Panc1 (cell line): ENCODE measurements at regions not wholly inside any gene's neighbourhood (a gene's known extent, or its start where the extent isn't known, plus 50 kb on each side); places are given as distances from the start of the nearest gene placed in this dataset.

Experiments used
- ATAC-seq: fragments of 200-7000 bp; cut with Tn5 transposase; 2 replicates; pipeline ENCODE4 v1.9.1; 2020; ENCODE audit warnings: mild to moderate bottlenecking, moderate library complexity
- BruUV-seq: library from RNA; stranded (reverse); fragments of 400-500 nt; replicated peaks from 2 replicates; lab custom pipeline; 2021; lab: Mats Ljungman, UMichigan
- CTCF ChIA-PET: fragments of 300-600 bp; sonication (Branson Sonifier 250); formaldehyde crosslinking; loops from one replicate; lab custom pipeline; 2022; ENCODE audit warnings: antibody characterized with exemption; lab: Charles Lee
- POLR2A ChIA-PET: fragments of 300-600 bp; sonication (Branson Sonifier 250); formaldehyde crosslinking; loops from one replicate; lab custom pipeline; 2022; ENCODE audit warnings: antibody characterized with exemption; lab: Charles Lee
- DNase-seq: peaks from one replicate; pipeline ENCODE4 v3.0.0-alpha.2; 2010; ENCODE audit warnings: low read depth, low spot score
- H3K27ac ChIP-seq: 2 replicates; pipeline ENCODE4 v1.5.1; 2011; ENCODE audit warnings: mild to moderate bottlenecking, low read length, inconsistent platforms
- H3K27me3 ChIP-seq: fragments of 200-500 bp; sonication (Bioruptor generic); 2 replicates; pipeline ENCODE4 v1.6.0; 2014; ENCODE audit warnings: low read length, inconsistent platforms; ENCODE audit not compliant: control insufficient read depth, insufficient read depth
- H3K36me3 ChIP-seq: fragments of 200-500 bp; sonication (Bioruptor generic); 2 replicates; pipeline ENCODE4 v1.5.1; 2014; ENCODE audit warnings: inconsistent platforms, mild to moderate bottlenecking, low read length, moderate library complexity; ENCODE audit not compliant: control insufficient read depth, insufficient read depth
- H3K4me1 ChIP-seq: 2 replicates; pipeline ENCODE4 v1.5.1; 2011; ENCODE audit warnings: inconsistent platforms, mild to moderate bottlenecking, low read length, moderate library complexity; ENCODE audit not compliant: control insufficient read depth, insufficient read depth
- H3K4me3 ChIP-seq, 2 experiments: 2 replicates each; pipeline ENCODE4 v1.5.1; 2011 to 2012; ENCODE audit warnings: low read depth in 2 of 2, low read length in 2 of 2, mild to moderate bottlenecking in 2 of 2, inconsistent platforms in 1 of 2, moderate library complexity in 1 of 2
- H3K9me3 ChIP-seq: fragments of 200-500 bp; sonication (Bioruptor generic); 2 replicates; pipeline ENCODE4 v1.5.1; 2014; ENCODE audit warnings: low read depth, mild to moderate bottlenecking, inconsistent platforms, low read length, moderate library complexity; ENCODE audit not compliant: control insufficient read depth, insufficient read depth
- POLR2AphosphoS5 ChIP-seq: IDR thresholded peaks from 2 replicates; pipeline ENCODE4 v1.6.1; 2012; ENCODE audit warnings: mild to moderate bottlenecking, low read depth, low read length, moderate library complexity
- SIN3A ChIP-seq: IDR thresholded peaks from 2 replicates; pipeline ENCODE4 v1.6.1; 2012; ENCODE audit warnings: low read depth, mild to moderate bottlenecking, low read length, moderate library complexity, borderline replicate concordance; ENCODE audit not compliant: insufficient read depth
- TCF7L2 ChIP-seq: IDR thresholded peaks from 2 replicates; pipeline ENCODE4 v1.6.1; 2011; ENCODE audit warnings: mild to moderate bottlenecking, low read depth, low read length, inconsistent platforms
- in situ Hi-C: cut with HindIII; loops from 2 replicates; pipeline ENCODE4 v1.10.0; 2016; ENCODE audit warnings: low sequenced_read_pairs, low pct_unique_long_range_greater_than_20kb
- intact Hi-C: fragments of 100-400 bp; cut with micrococcal nuclease; formaldehyde crosslinking; loops from one replicate; pipeline ENCODE4 v1.10.0; 2022; ENCODE audit not compliant: unreplicated experiment
- TF ChIP-seq, protein P1 (sequence below): fragments of 450-650 bp; IDR thresholded peaks from 2 replicates; pipeline ENCODE4 v1.5.1; 2017; ENCODE audit warnings: mild to moderate bottlenecking
- TF ChIP-seq, protein P2 (sequence below), 2 experiments: IDR thresholded peaks; 2 replicates each; pipeline ENCODE4 v1.6.1; 2011 to 2012; ENCODE audit warnings: low read depth in 2 of 2, control low read depth in 1 of 2, low read length in 1 of 2, mild to moderate bottlenecking in 1 of 2, moderate library complexity in 1 of 2; ENCODE audit not compliant: insufficient read depth in 1 of 2

DNA sequence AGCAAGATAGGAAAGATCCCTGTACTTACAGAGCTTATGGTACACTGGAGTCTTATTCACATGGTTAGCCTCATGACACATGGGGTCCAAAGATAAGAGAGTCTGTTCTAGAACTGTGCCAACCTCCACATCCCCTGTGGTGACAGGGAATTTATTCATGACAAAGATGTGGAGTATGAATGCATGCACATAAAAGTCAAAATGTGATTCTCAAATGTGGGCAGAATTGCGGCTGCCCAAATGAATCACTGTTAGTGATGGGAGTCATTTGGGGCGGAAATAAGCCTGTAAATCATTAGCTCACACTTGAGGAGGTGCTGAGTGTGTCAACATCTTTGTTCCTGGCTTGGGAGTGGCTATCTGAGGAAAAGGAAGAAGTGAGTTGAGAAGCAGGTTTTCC lies 560.6 kb downstream of the SLC4A3 start:
- Histone ChIP-seq H3K4me3 (no peak overlapping the region), H3K4me1 (no peaks in the 10 kb centered on the region), H3K9me3 (no peaks in the 10 kb centered on the region), H3K27ac (no peak overlapping the region), H3K27me3 (no peaks in the 10 kb centered on the region), H3K36me3 (no peaks in the 10 kb centered on the region)
- ATAC-seq (no peak), DNase-seq (no peak)
- in situ Hi-C loops = no loop called here
- intact Hi-C loops = no loop called here
- BruUV-seq = no TSS peak
- TF ChIP-seq POLR2AphosphoS5 (no peak), TCF7L2 (no peak), SIN3A (no peak)
- TF ChIP-seq, protein P1, sequence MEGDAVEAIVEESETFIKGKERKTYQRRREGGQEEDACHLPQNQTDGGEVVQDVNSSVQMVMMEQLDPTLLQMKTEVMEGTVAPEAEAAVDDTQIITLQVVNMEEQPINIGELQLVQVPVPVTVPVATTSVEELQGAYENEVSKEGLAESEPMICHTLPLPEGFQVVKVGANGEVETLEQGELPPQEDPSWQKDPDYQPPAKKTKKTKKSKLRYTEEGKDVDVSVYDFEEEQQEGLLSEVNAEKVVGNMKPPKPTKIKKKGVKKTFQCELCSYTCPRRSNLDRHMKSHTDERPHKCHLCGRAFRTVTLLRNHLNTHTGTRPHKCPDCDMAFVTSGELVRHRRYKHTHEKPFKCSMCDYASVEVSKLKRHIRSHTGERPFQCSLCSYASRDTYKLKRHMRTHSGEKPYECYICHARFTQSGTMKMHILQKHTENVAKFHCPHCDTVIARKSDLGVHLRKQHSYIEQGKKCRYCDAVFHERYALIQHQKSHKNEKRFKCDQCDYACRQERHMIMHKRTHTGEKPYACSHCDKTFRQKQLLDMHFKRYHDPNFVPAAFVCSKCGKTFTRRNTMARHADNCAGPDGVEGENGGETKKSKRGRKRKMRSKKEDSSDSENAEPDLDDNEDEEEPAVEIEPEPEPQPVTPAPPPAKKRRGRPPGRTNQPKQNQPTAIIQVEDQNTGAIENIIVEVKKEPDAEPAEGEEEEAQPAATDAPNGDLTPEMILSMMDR = no peak
- TF ChIP-seq, protein P2, sequence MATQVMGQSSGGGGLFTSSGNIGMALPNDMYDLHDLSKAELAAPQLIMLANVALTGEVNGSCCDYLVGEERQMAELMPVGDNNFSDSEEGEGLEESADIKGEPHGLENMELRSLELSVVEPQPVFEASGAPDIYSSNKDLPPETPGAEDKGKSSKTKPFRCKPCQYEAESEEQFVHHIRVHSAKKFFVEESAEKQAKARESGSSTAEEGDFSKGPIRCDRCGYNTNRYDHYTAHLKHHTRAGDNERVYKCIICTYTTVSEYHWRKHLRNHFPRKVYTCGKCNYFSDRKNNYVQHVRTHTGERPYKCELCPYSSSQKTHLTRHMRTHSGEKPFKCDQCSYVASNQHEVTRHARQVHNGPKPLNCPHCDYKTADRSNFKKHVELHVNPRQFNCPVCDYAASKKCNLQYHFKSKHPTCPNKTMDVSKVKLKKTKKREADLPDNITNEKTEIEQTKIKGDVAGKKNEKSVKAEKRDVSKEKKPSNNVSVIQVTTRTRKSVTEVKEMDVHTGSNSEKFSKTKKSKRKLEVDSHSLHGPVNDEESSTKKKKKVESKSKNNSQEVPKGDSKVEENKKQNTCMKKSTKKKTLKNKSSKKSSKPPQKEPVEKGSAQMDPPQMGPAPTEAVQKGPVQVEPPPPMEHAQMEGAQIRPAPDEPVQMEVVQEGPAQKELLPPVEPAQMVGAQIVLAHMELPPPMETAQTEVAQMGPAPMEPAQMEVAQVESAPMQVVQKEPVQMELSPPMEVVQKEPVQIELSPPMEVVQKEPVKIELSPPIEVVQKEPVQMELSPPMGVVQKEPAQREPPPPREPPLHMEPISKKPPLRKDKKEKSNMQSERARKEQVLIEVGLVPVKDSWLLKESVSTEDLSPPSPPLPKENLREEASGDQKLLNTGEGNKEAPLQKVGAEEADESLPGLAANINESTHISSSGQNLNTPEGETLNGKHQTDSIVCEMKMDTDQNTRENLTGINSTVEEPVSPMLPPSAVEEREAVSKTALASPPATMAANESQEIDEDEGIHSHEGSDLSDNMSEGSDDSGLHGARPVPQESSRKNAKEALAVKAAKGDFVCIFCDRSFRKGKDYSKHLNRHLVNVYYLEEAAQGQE (IDR thresholded peaks at IDR 0.05; ENCODE audit: insufficient read depth in 1 of 2, low read depth in 2 of 2, low read length in 1 of 2) = no peak
- ChIA-PET CTCF (no interaction called here), POLR2A (no interaction called here)

DNA sequence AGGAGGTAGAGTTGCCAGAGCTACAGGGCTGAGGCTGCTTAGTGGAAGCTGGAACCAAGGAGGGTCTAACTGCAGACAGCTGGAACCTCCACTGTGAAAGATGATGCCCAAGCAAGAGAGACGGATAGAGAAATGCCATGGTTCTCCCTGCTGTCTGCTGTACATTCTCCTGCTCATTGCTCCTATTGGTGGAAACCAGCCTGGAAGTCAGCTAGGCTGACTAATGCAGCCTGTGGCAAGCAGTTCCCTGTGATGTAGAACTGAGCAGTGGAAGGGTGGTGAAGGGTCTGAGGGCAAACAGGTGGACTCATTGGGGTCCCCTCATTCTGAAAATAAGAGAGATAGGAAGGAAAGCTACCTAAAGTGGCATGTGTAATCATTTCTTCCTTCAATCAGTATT lies 563.6 kb downstream of the SLC4A3 start:
- Histone ChIP-seq H3K27ac (no peak overlapping the region), H3K4me1 (no peaks in the 10 kb centered on the region), H3K27me3 (no peaks in the 10 kb centered on the region), H3K36me3 (no peaks in the 10 kb centered on the region), H3K4me3 (no peak overlapping the region), H3K9me3 (no peaks in the 10 kb centered on the region)
- TF ChIP-seq, protein P2 (IDR thresholded peaks at IDR 0.05; ENCODE audit: insufficient read depth in 1 of 2, low read depth in 2 of 2, low read length in 1 of 2) = no peak
- TF ChIP-seq SIN3A (no peak), POLR2AphosphoS5 (no peak), TCF7L2 (no peak)
- TF ChIP-seq, protein P1 = no peak
- ChIA-PET CTCF (no interaction called here), POLR2A (no interaction called here)
- intact Hi-C loops = no loop called here
- no peak for DNase-seq
- no TSS peak for BruUV-seq
- in situ Hi-C loops = no loop called here
- no peak for ATAC-seq
